Suppressor macrophage treated with lipopolysaccharide for 4 hours (primary cell): ENCODE measurements at regions not wholly inside any gene's neighbourhood (a gene's known extent, or its start where the extent isn't known, plus 50 kb on each side); places are given as distances from the start of the nearest gene placed in this dataset.
"Not testable (repeated sequence)": the region's sequence is repeated elsewhere in the genome, so short reads cannot be mapped to it uniquely, and the experiment has no call there.

ENCODE experiments used
- DNase-seq: peaks from one replicate; pipeline ENCODE4 v3.0.0-alpha.2; 2020

DNA sequence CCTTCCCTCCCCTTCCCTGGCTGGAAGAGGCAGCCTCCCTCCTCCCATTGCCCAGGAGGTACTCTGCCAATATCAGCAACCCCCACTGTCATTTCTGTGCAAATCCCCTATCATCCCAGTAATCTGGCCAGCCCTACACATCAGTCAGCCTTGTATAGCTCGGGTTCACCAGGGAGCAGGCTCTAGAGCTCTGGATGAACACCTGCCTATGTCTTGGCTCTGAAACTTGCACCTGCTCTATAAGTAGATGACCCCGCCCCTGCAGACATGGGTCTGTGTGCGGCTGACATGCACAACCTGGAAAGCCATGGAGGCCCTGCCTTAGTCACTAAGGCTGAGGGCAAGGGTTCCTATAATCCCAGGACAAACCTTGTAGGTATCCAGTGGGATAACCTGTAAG lies 1042.9 kb downstream of the UQCRFS1 start:
- DNase-seq: no peak

DNA sequence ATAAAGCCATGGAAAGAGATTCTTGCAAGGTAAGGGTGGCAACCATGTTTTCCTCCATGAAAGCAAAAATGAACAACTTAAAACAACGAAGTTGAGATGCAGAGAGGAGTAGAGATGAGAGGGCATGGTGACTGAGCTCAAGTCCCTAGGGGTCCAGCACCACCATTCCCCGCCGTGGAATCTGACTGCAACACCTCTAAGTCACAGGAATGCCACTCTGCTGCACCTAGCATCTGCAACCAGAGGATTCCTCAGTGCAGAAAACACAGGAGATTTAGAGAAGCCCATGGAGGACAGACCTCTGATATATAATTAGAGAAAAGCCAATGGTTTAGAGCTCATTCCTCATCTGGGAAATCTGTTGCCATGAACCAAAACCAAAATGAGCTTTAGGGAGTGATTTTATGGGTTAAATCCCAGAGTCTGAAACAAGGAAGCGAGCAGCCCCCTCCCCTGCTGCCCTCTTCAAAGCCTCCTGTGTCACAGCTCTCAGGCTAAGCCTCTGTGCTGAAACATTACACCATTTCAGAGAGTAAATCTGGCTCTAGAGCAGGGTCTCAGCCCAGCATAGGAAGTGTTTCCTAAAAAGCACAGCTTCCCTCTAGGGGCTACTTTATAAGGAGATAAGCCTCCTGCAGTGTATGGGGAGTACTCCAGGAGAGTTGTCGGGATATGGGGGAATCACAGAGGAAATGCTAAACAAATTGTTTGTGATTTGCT lies 1043.6 kb downstream of the UQCRFS1 start:
- no peak for DNase-seq

DNA sequence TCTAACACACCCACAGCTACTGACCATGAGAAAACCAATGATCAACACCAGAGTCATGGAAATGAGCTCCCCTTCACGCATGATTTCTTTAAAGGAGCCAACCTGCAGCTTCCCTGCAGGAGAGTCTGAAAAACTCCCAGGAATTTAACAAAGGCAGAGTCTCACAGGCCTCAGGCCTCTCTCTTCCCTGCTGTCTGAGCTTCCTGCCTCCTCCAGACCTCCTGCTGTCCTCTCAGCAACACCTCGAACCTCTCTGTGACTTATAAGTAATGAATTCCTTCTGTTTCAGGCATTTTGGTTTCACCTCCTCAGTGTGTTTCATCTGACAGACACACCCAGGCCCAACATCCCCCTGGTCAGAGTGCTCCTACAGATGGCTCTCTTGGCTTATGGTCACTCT lies 1044.4 kb downstream of the UQCRFS1 start:
- DNase-seq: no peak

DNA sequence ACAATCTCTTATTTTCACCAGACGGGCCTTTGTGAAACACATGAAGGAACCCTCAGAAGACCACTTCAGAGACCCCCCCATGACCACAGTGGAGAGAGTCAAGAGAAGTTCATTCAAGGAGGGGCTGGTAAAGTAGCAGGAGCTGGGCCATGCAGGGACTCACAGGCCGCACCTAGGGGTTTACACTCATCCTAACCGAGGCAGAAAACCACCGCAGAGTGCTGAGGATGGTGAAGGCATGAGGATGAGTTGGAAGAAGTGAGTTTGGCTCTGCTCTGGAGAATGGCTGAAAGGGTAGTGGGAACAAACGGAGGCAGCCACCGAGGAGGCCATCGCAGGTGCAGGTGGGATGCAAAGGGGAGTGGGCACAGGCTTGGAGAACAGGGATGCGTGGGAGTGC lies 1046.9 kb downstream of the UQCRFS1 start:
- DNase-seq: no peak

DNA sequence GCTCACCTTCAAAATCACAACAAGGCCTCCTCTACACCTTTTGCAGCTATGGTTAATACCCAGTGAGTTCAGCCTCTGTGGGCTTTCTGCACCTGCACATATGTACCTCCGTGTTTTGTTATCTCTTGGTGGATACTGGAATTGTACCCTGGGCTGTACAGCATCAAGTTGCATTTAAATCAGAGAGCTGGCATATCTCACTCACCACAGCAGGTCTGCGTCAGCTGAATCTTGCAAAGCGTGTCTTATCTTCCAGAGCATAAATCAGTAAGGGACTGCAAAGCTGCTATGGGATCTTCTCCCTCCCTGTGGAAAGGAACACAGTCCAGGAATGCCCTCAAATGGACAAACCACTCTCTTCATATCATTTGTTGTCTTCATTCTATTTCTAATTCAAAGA lies 1048.7 kb downstream of the UQCRFS1 start:
- no peak for DNase-seq

DNA sequence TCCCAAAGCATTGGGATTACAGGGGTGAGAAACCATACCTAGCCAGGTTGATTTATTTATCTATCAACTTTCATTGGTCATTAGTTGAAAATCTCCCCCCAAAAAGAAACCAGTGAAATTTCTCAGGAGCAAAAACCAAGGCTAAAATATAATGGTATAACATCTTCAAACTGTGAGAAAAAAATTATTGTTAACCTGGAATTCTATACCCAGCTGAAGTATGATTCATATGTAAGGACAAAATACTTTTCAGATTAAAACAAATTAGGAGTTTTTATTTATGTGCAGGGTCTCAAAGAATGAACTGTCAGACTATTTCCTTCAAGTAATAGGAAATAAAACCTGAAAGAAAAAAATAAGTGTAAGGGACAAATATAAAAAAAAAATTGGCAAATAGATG lies 1053.9 kb downstream of the UQCRFS1 start:
- no peak for DNase-seq

DNA sequence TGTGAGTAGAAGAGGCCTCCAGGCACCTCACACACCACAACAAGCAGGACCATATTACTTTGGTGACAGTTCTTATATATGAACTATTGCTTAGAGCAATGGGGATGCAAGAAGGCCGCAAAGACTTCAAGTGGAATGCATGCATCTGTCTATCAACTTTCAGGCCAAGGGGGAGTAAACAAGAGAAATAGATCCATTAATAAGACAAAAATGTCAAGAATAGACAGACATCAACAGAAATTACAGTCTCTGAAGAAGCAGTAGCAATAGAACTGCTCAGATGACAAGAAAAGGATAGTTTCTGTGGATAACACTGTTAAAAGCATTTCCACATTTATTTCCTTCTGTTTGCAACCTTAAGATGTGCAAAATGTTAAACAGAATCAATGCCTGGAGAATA lies 1057.7 kb downstream of the UQCRFS1 start:
- no peak for DNase-seq

DNA sequence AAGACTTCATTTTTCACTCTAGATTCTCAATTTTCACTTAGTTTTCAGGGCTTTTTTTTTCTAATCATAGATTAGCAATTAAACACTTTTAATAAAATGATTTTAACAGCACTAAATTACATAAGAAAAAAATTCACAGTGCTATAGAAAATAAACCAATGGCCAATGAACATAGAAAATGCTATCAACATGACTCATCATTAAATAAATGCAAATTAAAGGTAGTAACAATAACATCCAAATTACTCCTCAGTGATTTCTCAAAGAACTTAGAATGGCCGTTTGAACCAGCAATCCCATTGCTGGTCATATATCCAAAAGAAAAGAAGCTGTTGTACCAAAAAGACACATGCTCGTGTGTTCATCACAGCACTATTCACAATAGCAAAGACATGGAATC lies 1058.9 kb downstream of the UQCRFS1 start:
- no peak for DNase-seq

DNA sequence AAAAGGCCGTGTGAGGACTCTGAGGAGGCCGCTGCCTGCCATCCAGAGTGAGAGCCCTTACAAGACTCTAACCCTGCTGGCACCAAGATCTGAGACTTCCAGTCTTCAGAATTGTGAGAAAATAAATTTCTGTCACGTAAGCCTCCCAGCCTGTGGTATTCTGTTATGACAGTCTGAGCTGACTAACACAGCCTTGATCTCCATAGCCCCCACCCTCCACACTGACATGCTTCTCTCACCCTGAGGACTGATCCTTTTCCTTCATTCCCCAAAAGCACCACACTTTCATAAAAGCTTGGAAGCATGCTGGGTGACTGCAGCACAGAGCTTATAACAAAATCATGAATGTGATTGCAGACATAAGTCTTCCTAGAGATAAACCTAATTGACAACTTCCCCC lies 1059.8 kb downstream of the UQCRFS1 start:
- DNase-seq: no peak

DNA sequence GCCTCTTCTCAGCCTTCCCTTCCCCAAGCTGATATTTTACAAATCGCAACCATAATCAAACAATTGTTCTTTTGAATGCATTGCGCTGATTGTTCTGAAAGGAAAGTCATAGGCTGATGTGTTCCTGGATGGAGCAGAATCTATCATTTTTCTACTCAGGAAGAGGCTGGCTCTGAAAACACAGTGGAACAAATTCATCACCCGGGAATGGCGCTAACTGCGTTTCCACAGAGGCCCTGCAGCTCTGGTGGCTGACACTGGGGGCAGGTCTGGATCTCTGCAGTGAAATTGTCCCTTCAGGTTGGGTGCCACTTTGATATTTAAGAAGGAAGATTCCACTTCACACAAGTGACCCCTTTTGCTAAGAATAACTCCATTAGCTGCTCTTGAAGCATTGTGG lies 1060.8 kb downstream of the UQCRFS1 start:
- DNase-seq: no peak

DNA sequence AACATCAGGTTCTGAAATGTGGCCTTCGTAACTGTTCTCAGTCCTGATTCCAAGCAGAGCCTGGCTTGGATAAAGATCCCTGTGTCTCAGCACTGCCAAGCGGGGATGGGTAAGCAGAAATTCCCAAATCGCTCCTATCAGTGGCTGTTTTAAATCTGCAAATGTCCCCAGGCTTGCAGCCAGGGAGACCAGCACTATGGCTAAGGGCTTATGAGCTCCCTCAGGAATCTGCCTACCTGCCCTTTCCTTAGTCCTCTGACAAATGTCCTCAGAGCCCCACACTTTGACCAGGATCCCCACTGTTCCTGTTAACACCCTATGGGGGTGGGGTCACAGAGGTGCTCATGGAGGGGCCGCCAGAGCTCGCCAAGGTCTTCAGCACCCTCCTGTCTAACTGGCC lies 1062.8 kb downstream of the UQCRFS1 start:
- no peak for DNase-seq

DNA sequence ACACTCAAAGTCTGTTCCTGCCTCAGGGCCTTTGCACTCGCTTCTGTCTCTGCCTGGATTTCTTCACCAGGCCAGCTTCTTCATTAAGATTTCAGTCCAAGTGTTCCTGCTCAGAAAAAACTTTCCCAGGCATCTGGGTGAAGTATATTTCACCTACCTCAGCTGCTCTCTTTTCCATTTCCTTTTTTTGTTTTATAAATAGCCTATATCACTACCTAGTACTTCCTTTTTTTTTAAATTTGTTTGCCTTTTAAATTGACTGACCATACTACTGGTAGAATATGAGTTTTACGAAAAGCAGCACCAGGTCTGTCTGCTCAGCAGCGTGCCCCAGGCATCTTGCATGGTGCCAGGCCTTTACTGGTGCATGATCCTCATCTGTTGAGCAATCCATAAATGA lies 1064.4 kb downstream of the UQCRFS1 start:
- DNase-seq: no peak

DNA sequence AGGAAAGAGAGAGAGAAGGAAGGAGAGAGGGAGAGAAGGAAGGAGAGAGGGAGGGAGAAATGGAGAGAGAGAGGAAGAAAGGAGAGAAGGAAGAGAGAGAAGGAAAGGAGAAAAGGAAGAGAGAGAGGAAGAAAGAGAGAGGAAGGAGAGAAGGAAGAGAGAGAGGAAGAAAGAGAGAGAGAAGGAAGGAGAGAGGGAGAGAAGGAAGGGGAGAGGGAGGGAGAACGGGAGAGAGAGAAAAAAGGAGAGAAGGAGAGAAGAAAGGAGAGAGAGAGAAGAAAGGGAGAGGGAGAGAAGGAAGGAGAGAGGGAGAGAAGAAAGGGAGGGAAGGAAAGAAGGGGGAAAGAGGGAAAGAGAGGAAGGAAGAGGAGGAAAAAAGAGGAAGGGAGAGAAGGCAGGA lies 1070.7 kb downstream of the UQCRFS1 start:
- DNase-seq: no peak

DNA sequence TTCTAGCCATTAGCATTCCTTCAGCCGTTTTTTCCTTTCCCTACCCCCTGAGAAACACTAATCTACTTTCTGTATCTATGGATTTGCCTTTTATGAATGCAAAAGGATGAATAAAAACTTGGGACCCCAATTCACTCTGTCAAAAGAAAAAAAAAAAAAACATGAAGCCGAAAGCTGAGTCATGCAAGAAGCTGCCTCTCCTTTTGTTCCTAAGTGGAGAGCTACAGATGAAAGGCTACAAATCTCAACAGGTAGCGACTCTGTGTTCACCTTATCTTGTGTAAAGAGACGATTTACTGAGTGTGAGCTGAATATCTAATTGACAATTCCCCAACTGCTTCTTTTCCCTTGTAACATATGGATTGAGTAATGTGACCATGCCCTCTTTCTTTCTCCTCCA lies 1072.8 kb downstream of the UQCRFS1 start:
- no peak for DNase-seq

DNA sequence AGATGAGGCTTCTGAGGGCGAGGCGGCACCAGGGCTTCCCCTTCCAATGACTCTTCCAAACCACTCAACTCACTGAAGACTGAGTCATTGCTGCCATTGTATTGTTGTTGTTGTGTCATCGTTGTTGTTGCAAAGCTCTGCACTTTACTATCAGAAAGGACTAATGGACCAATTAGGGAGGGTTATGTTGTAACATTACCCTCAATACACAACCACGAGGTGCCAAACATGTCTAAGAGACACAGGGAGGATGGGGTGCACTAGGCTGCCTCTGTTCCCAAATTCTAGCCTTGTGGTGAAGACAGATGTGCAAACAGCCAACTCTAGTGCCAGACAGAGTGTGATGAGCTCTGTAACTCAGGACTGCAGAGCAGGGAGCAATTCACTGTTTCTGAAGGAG lies 1075.2 kb downstream of the UQCRFS1 start:
- DNase-seq: no peak

DNA sequence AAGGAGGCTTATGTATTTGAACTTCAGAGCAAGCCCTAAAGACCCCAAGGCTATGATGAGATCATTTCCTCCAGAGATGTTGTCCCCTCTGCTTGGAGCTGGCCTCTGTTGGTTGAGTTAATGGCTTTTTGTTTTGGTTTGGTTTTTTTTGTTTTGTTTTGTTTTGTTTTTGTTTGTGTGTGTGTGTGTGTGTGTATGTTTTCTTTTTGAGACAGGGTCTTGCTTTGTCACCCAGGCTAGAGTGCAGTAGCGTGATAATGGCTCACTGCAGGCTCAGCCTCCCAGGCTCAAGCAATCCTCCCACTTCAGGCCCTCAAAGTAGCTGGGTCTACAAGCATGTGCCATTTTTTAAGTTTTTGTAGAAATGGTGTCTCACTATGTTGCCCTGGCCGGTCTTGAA lies 1076.2 kb downstream of the UQCRFS1 start:
- no peak for DNase-seq

DNA sequence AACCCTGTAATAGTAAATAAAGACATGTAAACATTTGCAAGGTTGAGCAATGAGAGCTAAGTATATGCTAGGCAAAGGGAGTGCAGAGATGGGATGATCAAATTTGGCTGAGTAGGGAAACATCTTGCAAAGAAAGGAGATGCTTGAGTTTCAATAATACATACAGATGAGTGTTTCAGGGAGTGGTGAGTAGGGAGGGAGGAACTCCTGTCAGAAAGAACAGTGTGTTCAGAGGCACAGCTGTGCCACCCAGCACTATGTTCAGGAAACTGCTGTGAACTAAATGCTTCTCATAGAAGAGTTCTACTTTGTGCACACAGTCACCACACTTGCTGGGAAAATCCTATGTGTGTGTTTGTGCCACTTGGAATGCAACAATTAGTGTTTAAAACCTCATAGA lies 1077.1 kb downstream of the UQCRFS1 start:
- DNase-seq: no peak

DNA sequence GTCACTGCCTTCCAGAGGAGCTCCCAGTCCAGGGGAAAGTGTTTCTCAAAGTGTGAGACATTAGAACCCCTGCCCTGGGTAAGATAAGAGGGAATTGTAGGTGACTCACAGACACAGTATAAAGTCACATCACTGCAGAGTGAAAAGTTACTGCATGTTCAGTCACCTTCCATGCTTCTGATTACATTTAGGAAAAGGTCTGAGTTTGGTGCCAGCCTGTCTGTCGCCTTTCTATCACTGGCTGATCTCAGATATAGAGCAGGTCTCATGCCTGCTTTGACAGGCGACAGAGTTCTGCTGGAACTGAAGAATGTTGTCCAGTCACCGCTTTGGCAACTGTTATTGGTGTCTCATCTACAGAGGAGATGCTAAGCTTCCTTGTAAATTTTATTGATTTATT lies 1078.6 kb downstream of the UQCRFS1 start:
- DNase-seq: no peak

DNA sequence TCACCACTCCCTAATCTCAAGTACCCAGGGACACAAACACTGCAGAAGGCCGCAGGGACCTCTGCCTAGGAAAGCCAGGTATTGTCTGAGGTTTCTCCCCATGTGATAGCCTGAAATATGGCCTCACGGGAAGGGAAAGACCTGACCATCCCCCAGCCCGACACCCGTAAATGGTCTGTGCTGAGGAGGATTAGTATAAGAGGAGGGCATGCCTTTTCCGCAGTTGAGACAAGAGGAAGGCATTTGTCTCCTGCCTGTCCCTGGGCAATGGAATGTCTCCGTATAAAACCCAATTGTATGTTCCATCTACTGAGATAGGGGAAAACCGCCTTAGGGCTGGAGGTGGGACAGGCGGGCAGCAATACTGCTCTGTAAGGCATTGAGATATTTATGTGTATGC lies 1082.1 kb downstream of the UQCRFS1 start:
- not testable (repeated sequence) for DNase-seq

DNA sequence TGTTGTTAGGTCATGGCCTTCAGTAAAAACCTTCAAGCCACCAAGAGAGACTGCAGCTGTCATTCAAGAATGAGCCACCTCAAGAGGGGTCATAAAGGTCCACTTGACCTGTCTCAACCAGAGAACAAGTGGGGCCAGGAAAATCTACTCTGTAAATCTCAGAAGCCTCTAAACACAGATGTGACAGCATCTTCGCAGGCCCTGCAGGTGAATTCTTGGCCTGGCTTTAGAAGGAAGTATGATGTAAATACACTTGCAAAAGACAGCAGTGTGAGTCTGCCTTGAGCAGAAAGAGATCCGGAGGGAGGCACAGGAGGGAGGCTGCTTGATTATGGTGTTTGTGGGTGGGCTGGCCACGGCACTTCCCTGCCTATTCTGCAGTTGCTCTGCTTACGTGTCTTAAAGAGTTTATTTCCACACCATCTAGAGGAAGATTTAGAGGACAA lies 1082.9 kb downstream of the UQCRFS1 start:
- DNase-seq: no peak

DNA sequence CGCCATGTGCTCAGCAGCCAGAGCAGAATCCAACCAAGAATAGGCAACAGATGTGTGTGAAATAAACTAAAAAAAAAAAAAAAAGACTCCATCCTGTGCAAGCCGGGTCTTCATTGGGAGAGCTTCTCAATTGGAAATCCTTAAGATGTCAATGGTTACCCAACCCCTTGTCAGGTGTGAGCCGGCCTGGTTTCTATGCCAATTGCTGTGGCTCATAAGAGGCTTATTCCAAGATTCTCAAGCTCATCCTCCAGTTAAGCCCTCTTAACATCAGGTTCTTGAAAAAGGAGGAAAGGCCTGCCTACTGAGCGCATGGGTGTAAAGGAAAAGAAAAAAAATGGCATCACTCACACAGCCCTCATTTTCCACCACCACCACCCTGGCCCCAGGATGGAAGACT lies 1084.6 kb downstream of the UQCRFS1 start:
- no peak for DNase-seq

DNA sequence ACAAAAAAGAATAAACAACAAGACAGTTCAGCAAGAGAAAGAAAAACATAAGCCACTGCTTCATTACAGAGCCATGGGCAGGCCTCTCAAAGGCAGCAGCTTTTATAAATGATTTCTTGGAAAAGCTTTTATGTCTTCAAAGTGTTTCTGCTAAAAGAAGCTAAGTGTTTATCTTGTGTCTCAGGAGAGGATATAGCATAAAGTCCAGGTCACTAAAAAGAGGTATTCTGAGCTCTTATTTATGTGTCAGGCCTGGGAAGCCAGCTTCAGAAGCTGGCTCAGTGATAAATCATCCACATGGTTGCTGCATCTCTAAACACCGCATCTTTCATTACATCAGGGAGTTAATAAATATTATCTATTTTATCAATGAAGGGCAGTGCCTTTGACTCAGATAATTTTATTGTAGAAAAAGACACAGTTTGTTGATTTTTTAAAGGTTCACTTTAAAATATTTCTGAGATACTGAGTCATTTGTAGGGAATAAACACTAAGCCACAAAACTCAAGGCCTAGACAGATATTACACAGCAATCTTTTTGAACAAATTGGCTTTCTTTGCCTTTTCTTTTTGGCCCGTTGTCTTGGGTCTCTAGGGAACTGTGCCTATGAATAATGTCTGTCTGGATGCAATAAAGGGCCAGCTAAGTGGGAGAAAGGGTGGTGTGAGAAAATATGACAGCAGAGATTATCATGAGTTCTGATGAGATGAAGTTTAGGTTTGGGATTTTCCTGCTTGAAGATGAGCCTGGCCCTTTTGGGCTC lies 1086.6 kb downstream of the UQCRFS1 start:
- no peak for DNase-seq

DNA sequence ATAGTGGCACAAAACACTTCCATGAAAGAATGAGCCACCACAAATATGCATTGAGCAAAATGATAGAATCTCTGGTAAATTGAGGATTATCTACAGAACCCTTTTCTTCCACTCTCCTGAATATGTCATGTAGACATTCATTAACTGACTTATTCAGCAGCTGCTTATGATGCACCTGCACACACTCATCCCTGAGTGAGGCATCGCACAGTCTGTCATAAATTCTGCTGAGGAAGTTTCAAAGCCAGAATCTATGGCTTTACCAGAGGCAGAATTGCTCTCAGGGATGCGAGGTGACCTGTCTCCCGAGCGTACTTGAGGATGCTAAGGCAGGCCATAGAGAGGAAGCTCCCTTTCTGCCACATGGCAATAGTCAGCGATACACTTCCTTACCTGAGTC lies 1090.2 kb downstream of the UQCRFS1 start:
- no peak for DNase-seq

DNA sequence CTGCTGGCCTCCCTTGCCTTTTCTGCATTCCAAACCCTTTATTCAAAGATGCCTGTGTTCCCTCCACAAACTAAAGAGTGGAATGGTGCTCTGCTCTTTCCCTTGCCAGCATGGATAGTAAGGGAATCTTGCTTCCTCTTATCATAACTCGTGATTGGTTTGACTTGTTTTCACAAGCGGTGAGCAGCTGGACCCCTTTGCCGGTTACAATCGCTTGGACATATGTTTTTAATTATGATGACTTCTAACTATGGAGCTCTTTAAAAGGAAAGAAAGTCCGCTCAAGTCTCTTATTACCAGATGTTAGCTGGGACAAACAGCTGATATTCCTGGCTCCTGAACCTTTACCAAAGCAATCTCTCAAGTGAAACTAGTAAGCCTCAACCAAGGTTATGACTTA lies 1094.7 kb downstream of the UQCRFS1 start:
- DNase-seq: no peak

DNA sequence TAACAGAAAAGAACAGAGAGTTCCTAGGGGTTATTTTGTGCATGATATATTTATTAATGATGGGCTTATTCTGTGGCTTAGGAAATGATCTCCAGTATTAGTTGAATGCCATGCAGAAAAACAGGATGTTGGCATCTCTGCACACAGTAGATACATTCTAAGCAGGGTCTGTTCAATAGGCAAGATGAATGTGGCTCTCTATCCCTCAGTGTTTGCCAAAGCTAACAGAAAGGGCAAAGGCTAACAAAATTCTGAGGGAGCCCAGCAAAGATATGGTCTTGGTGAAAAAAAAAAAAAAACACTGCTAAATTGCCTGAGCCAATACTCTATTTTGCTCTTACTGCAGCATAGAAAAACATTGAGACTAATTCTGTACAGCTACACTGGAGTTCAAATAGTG lies 1095.8 kb downstream of the UQCRFS1 start:
- DNase-seq: no peak
